Left forelimb (tissue), 1 donor: ENCODE measurements at regions not wholly inside any gene's neighbourhood (a gene's known extent, or its start where the extent isn't known, plus 50 kb on each side); places are given as distances from the start of the nearest gene placed in this dataset.
"Not testable (repeated sequence)": the region's sequence is repeated elsewhere in the genome, so short reads cannot be mapped to it uniquely, and the experiment has no call there.

Experiments used
- DNase-seq: peaks from one replicate; pipeline ENCODE4 v3.0.0-alpha.2; 2018; ENCODE audit warnings: low spot score

DNA sequence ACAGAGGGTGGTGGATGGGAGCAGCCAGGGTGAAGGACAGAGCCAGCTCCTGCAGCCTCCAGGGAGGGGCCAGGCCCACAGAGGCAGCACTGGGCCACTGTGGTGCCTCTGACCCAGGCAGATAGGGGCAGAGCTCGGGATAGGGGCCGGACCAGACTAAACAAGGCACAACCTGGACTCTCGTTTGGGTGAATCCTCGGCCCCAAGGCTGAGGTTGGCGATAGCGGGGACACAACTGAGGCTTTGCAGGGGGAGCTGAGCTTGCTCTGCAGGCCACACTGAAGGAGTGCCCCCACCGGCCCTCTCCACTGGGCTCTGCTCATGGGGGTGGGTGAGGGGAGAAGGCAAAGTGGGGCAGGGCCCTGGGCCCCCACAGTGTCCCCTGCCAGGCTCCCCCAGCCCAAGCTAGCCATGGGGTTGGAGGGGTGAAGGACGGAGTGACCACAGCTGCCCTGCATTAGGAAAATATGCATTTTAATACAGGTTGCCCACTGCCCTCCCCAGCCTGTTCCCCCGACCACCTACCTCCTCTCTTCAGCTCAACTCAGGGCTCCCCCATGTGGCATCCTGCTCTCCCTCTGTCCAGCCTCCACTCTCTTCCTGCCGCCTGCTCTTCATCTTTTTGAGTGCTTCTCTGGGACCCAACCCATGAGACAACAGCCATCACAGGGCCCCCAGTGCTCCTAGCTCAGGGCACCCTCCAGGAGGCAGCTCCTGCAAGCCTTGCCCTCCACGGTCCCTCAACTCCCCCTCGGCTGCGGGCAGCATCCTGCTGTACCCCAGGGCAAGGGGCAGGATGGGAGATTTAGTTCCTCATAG lies 152.8 kb downstream of the INHBB start:
- no peak for DNase-seq

DNA sequence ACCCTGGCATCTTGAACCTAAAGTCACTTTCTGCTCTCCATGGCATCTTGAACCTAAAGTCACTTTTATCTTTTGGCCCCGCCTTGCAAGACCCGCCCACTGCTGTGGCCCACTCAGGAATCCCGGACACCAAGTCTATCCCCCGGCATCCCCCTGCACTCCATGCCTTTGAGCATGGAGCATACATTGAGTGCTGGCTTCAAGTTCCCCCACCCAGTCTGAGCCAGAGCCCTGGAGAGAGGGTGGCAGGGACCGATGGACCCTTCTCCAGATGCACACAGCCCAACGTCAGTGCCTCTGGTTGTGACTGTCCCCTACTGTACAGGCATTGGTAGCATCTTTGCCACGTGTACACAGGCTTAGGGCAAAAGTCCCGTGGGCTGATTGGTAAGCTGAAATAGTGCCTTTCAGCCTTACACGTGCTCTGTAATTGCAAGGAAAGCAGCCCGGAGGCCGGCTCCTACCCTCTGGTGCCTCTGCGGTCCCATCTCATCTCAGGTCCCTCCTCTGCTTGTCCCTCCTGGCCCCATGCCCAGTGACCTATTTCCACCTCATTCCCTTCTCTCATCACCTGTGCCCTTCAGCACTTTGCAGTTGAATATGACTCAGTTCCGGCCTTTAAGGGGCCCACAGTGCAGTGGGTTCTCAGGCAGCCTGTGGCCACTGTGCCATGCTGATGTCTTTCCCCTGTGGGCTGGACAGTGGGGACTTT lies 154.0 kb downstream of the INHBB start:
- no peak for DNase-seq

DNA sequence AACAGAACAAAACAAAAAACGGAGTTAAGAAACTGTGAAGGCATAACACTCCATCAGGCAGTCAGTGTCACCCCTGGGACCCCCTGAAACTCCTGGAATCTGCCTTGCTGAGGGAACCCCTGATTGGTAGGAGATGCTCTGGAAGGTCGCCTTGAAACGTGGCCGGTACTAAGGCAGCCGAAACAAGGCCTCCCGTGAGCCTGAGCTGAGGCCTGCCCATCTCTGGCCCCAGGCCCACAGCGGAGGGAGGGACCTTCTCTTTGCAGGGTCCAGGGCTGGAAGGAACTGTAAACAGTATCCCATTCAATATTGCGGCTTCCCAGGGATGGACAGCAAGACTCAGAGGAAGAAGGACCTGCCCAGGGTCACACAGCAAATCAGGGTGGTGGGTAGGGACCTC lies 155.7 kb downstream of the INHBB start:
- no peak for DNase-seq

DNA sequence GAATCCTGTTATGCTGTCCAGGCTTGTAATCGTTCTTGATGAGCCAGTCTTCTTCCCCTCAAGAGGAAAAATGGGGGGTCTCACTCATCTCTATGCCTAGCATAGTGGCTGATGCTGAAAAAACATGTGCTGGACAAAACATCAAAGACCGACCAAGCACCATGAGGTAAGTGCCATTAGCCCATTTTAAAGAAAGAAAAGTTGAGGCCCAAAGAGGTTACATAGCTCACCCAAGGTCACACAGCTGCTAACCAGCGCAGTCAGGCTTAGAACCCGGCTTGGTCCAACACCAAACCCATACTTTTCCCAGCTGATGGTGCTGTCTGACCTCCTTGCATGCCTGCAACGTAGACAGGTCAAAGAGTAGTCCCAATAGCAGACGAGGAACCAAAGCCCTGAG lies 156.4 kb downstream of the INHBB start:
- DNase-seq: no peak

DNA sequence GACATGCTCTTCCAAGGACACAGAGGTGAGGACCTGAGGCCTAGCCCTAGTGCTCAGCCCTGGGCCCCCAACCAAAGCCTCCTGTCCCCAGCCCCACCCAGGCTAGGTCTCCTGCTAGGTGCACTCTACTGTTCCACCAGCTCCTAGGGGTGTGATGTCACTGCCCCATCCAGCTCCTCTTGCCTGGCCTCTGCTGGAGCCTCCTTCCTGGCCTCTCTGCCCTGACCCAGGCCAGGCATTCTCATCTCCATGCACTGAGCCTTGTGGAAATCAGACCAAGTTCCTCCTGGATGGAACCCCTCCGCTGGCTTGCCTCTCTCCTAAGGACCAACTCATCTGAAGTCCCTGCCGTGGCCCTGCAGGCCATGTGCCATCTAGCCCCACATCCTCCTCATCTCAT lies 156.8 kb downstream of the INHBB start:
- DNase-seq: no peak

DNA sequence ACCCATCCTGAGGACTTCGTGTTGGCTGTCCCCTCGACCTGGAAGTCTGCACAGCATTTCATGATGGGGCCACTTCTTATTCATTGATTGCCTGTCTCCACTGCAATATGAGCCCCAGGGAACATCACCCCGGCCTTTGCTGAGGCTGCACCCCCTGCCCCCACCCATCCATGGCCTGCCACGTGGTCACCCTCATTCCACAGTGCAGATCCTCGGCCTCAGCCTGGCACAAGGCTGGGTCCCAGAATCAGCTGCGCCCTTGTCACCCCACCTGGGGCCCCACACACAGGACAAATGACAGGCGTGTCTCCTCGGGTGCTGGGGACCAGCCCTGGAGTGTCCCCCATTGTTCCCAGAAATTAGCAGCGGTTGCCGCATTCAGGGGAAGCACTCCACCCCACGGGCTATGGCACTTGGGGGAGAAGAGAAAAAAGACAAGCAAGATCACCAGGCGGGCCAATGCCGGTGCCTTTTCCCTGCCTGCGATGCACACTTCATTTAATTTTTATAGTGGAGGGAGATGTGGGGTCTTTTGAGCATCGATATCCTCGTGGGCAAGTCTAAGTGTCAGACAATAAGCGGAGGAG lies 157.4 kb downstream of the INHBB start:
- DNase-seq: no peak

DNA sequence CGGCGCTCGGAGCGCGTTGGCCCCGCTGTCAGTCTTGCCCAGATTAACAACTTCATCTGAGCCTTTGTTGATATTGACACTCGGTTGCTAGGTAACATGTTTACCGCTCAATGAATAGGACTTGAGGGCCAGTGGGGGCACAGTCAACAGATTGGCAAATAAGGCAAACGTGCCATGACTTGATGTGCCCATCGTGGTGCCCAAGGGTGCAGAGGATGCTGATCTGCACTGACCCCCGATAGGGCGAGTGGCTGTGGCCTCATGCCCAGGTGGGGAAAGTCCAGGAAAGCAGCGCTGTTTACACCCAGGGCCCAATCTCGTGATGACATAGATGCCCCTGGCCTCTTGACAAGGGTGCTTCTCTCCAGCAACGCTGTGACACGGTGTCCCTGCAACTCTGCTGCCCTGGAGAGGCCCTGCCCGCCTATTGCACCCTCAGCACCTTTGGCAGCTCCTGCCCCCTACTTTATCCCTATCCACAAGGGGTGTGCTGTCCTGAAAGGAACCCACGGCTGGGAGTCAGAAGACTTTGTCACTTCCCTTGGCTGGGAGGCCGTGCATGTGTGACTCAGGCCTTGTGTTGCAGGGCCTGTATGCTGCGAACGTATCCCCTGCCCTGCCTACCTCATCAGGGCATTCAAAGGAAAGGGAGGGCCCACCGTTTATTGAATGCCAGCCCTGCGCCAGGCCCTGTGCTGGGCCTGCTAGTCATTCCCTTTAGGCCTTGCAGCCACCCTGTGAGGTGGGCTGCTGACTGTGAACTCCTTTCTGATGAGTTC lies 158.0 kb downstream of the INHBB start:
- no peak for DNase-seq

DNA sequence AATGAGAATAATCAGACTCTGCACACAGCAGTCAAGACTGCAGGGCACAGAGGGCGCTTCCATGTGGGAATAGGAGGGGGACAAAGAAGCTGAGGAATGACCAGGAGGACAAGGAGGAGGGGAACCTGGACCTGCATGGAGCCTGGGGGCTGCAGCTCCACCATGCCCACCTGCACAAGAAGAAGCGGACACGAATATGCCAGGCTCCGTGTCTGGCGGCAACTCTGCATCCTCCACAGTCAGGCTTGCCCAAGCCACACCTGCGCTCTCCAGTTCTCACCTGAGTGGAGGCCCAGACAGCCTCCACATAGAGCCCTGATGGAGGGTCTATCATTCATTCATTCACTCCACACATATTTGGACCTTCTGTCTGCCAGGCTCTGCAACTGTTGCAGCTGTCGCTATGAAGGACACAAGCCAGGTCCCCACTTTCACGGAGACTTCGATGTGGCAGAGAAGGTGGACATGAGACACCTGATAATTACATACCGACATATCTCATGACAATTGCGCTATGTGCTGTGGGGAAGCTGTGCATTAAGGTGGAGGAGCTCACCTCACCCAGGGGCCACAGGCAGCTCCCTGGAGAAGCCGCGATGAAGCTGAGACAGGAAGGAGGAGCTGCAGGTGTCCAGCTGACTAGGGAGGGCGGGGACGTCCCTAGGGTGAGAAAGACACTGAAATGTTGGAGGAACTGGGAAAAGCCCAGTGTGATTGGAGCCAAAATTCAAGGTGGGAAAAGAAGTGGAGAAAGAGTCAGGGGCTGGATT lies 159.2 kb downstream of the INHBB start:
- DNase-seq: no peak

DNA sequence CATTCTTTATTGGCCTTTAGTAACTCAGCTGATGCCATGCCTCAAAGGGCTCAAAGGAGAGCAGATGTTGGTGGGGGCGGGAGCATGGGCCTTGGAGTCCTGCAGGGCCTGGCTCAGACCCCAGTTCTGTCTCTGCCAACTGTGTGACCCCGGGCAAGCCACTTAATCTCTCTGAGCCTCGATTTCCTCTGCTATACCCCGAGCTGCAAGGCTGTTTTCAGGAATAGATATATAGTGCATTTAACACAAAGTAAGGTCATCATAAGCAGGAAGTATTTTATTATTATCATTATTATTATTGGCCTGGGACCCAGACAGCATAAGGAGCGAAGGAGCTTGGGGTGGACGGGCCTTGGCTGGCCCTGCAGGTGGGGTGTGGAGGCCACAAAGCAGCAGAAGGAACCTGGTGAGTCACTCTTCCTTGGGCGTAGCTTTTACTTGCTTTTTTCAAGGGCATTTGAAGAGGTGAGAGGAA lies 162.7 kb downstream of the INHBB start:
- DNase-seq: no peak

DNA sequence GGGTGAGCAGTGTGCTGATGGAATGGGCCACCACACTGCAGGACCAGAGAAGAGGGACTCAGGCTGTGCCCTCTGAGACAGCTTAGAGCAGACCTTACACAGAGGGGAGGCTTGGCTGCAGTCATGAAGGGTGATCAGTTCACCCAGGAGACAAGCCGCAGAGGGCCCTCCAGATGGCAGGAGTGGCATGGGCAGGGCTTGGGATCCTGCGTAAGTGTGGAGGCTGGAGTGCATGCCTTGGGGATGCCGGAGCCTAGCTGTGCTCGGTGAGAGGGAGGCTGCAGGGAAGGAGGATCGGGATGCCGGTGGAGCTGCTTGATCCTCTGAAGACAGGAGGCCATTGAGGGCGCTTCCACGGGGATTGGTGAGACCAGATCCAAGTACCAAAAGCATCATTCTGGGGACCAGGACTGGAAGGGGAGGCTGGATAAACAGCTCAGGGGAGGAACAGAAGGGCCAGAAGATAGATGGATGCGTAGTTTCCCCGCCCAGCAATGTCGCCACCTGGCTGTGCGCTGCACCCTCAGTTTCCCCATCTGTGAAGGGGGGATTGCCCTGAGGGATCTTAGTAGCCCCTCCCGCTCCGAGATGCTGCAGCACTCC lies 163.4 kb downstream of the INHBB start:
- no peak for DNase-seq

DNA sequence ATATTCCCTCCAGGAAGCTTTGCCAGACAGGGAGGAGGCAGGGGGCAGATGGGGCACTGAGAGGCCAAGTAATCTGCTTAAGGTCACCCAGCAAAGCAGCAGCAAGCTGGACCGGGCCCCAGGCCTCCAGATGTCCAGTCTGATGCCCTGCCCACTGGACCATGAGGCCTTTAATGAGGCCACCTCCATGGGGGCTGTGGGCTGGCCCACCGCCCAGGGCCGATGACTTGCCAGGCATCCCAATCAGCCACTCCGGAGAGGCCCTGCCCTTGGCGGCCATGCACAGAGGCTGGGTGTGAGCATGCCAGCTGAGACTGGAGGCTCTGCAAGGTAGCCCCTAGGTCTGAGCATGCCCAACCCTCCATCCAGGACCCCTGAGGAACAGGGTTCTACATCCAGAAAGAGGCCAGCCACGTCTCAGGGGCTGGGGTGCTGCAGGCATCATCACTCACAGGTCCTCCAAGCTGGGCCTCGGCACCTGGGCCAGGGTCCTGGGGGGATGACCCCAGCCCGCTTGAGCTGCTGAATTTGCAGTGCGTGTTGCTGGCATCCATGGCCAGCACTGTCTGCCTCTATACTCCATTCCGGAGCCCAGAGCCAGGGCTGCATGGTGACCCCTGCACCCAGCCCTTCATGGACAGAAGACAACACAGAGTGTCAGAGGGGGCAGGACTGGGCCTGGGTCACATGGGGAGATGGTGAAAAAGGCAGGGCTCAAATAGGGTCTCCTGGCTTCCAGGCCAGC lies 164.2 kb downstream of the INHBB start:
- no peak for DNase-seq

DNA sequence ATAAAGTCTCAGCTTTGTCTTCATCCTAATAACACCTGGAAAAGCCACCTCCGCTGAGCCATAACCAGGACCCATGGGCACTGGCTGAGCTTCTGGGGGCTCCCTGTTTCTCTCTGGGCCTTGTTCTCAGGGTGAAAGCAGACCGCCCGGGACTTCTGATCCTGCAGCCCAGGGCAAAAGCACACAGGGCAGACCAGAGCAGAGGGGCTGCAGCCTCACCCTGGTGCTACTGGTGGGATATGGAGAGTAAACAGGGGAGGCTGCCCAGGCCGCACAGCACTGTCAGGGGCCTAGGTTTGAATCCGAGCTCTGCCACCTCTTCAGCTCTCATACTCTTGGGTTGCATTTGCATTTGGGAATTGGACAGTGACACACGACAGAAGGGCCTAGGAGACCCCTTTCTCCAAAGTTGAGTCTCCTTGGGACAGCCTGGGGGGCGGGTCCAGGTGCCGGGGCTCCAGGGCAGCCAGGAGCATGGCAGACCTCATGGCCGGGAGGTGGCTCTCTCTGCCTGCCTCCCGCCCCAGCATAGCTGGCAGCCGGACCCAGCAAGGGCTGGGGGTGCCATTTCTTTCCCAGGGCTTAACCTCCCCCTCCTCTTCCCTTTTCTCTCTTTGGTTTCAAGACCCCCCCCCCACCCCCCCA lies 164.9 kb downstream of the INHBB start:
- no peak for DNase-seq

DNA sequence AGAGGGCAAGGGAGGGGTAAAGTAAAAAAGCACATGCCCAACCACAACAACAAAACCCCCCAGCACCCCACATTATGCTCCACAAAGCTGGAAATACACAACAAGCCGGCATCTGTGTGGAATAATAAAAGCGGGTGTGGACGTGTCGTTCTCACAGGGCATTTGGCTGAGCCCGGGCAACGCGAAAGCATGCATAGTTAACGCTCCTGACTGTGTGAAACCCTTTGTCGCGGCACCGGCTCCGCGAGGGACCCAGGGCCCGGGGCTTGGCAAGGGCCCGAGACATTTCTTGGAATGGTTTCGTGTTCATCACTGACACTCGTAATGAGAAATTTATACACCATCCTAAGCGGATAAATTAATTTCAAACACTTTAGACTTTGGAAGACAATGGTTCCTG lies 165.6 kb downstream of the INHBB start:
- DNase-seq: no peak

DNA sequence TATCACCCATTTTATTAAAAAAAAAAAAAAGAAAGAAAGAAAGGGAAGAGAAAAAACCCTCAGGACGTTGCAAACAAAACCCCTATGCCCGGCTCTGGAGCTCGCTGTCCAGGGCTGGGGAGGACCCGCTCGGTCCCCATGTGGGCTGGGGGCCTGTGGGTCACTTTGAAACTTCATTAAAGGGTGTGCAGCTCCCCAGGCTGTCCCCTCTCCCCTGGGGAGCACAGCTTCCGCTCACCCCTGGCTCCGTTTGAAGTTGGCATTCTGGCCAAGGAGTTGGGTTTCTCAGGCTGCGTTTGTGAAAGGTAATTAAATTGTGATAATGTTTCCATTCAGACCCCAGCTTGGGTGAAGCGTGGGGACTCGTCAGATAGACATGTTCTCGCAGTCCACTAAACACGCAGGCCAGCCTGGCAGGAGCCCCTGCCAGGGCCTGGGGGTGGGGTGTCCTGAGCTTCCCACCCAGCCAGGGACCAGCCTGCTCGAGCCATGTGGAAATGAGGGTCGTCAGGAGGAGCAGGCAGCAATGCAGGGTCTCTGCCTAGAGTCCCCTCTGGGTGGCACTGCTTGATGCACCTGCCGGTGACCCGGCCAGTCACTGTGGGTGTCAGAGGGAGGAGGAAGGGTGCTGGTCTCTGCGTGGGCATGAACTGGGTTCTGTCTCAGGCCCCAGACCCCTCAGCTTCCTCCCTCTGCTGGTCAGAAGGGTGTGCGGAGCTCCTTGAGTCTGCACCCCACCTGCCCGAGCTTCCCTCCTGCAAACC lies 166.2 kb downstream of the INHBB start:
- no peak for DNase-seq

DNA sequence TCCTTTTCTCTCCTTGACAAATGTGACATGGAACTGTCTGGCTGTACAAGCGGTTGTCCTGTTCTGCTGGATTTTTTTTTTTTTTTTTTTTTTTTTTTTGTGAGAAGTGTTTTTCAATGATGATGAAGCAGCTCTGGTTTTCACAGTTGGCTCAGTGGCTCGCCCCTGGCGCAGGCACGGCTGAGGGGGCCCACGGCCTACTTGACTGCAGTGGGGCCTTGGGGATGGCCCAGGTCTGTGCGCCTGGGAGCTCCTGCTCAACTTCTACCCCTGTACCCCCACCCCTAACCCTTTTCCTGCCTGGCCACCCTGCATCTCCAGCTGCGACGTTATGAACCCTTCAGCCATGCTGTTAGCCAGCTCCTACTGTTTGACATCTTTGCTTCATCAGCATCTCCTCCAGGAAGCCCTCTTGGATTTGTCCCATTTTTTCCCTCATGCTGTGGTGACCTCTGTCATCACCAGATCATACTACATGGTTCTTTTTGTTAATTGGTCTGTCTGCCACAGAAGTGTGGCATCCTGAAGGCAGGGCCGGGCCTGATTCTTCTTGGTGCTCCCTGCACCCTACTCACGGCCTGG lies 167.9 kb downstream of the INHBB start:
- DNase-seq: no peak

DNA sequence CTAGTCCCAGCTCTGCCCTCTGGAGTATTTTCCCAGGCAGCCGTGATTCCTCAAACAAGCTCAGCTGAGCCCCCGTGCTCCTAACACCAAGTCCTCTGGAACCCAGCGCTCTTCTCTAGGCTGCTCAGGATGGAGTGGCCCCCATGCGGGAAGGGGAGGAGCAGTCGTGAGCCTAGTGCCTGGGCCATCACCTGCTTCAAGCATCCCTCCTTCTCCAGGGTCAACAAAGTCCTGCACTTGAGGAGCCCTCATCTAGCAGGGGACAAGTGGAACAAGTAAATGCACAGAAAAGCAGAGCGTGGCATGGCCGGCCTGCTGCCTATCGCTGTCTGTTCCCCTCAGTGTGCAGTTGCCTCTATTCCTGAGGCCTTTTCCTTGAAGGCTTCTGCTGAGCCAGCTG lies 168.6 kb downstream of the INHBB start:
- no peak for DNase-seq

DNA sequence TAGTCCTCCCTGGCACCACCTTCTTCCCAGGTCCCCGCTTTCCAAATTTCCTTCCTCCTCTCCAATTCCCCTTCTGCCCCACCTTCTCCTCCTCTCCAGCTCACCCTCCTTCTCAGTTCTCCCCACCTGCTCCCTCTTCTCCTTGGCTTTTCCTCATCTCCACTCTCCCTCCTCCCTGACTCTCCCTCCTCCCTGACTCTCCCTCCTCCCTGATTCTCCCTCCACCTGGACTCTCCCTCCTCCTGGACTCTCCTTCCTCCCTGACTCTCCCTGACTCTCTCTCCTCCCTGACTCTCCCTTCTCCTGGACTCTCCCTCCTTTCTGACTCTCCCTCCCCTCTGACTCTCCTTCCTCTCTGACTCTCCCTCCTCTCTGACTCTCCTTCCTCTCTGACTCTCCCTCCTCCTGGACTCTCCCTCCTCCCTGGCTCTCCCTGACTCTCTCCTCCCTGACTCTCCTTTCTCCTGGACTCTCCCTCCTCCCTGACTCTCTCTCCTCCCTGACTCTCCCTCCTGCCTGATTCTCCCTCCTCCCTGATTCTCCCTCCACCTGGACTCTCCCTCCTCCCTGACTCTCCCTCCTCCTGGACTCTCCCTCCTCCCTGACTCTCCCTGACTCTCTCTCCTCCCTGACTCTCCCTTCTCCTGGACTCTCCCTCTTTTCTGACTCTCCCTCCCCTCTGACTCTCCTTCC lies 169.3 kb downstream of the INHBB start:
- not testable (repeated sequence) for DNase-seq
